MM.1S (cell line): ENCODE measurements at regions not wholly inside any gene's neighbourhood (a gene's known extent, or its start where the extent isn't known, plus 50 kb on each side); places are given as distances from the start of the nearest gene placed in this dataset.

ENCODE experiments used
- CTCF ChIP-seq: fragments of 300-600 bp; sonication (generic); IDR thresholded peaks from 2 replicates; pipeline ENCODE4 v1.5.1; 2016; ENCODE audit warnings: antibody characterized with exemption, low read length, mixed read lengths
- EZH2phosphoT487 ChIP-seq: fragments of 300-600 bp; sonication (generic); IDR thresholded peaks from 2 replicates; pipeline ENCODE4 v1.6.1; 2018; ENCODE audit warnings: antibody characterized with exemption, low read length

- no peak for TF ChIP-seq CTCF
- TF ChIP-seq EZH2phosphoT487 = no peak
These were observed 131.6 kb downstream of the TPRA1 start for GRCh38 chr3:127458696-127459604.
